ENCODE measurements at regions not wholly inside any gene's neighbourhood (a gene's known extent, or its start where the extent isn't known, plus 50 kb on each side); places are given as distances from the start of the nearest gene placed in this dataset.

GRCh38 chr18:55850904-55851303, 262.9 kb upstream of the TCF4 start (continued):
- no peak for TF ChIP-seq PBX2 (CRISPR knock-in tag; IDR thresholded peaks at IDR 0.05; ENCODE audit: low read depth)
- TF ChIP-seq PBX2 (tag; conservative IDR thresholded peaks at IDR 0.05; ENCODE audit: low read depth), result no peak
- no peak for TF ChIP-seq PYGO2 (tag; IDR thresholded peaks at IDR 0.05)
- no peak for TF ChIP-seq E2F1 (CRISPR knock-in tag; IDR thresholded peaks at IDR 0.05)
- TF ChIP-seq CBX2 (IDR thresholded peaks at IDR 0.05; ENCODE audit: insufficient read depth, low read length, poor library complexity, severe bottlenecking), result no peak

GRCh38 chr18:55849391-55849790, 261.4 kb upstream of the TCF4 start:
- Histone ChIP-seq H3K36me3 (ENCODE audit: control insufficient read depth, insufficient read depth, low read length) (no peaks in the 10 kb centered on the region), H4K20me1 (replicated peaks; ENCODE audit: control insufficient read depth, insufficient read depth, low read length) (no peaks in the 10 kb centered on the region), H3K27ac (ENCODE audit: extremely low read depth, low read depth, low read length) (no peak overlapping the region), H3K79me2 (ENCODE audit: control insufficient read depth, insufficient read depth, low read length) (no peaks in the 10 kb centered on the region), H3K9me1 (ENCODE audit: control insufficient read depth, insufficient read depth, low read length) (no peaks in the 10 kb centered on the region), H3K9ac (ENCODE audit: insufficient read depth in 1 of 2, low read depth in 2 of 2, low read length in 2 of 2) (no peak overlapping the region), H3K27me3 (ENCODE audit: control insufficient read depth in 2 of 2, insufficient read depth in 2 of 2, low read length in 2 of 2) (peaks cover 0 to 12% of the 10 kb centered on the region in 2 experiments; a peak in 2 of 5 replicates), H3K4me2 (ENCODE audit: insufficient read depth, low read length) (no peak overlapping the region), H2AFZ (ENCODE audit: low read depth, low read length) (no peak overlapping the region), H3K9me3 (replicated peaks; ENCODE audit: control insufficient read depth, insufficient read depth, low read depth, low read length) (no peaks in the 10 kb centered on the region), H3K4me3 (no peak overlapping the region), H3K4me1 (replicated peaks in 1 of 2; ENCODE audit: control insufficient read depth in 2 of 2, insufficient read depth in 2 of 2, low read length in 2 of 2) (no peaks in the 10 kb centered on the region)
- CTCF ChIA-PET (ENCODE audit: low intra/inter-chr PET ratio), result no interaction called here
- in situ Hi-C loops (cut with MboI) (no loop called here), intact Hi-C loops (cut with micrococcal nuclease) (no loop called here)
- WGBS (ENCODE audit: insufficient coverage, low coverage, missing lambda C conversion rate), result 7% methylated on average over 1 of the region's 1 CpG
- POLR2A ChIA-PET, result interaction anchor here (0.6 kb wide), 1 partner anchor 84 kb away, joined by 3 read pairs; no protein-coding TSS in a partner anchor
- ATAC-seq, result no peak
- TF ChIP-seq FOXA1 (IDR thresholded peaks at IDR 0.05; ENCODE audit: borderline replicate concordance) (no peak), MCM2 (IDR thresholded peaks at IDR 0.05; ENCODE audit: low read depth) (no peak), SNAPC5 (CRISPR knock-in tag; IDR thresholded peaks at IDR 0.05) (no peak), ZBED1 (IDR thresholded peaks at IDR 0.05) (no peak), TEAD2 (tag; IDR thresholded peaks at IDR 0.05) (no peak), CEBPG (CRISPR knock-in tag; IDR thresholded peaks at IDR 0.05) (no peak), CEBPG (tag; conservative IDR thresholded peaks at IDR 0.05 in 1 of 2, IDR thresholded peaks at IDR 0.05 in 1 of 2) (no peak), DMBX1 (CRISPR knock-in tag; IDR thresholded peaks at IDR 0.05; ENCODE audit: borderline replicate concordance) (no peak)
- no peak for FAIRE-seq
- BruUV-seq (replicated peaks), result no TSS peak
- DNase-seq (ENCODE audit: extremely low read depth in 1 of 4, low spot score in 3 of 4), result no peak
